ENCODE measurements at regions not wholly inside any gene's neighbourhood (a gene's known extent, or its start where the extent isn't known, plus 50 kb on each side); places are given as distances from the start of the nearest gene placed in this dataset.

DNA sequence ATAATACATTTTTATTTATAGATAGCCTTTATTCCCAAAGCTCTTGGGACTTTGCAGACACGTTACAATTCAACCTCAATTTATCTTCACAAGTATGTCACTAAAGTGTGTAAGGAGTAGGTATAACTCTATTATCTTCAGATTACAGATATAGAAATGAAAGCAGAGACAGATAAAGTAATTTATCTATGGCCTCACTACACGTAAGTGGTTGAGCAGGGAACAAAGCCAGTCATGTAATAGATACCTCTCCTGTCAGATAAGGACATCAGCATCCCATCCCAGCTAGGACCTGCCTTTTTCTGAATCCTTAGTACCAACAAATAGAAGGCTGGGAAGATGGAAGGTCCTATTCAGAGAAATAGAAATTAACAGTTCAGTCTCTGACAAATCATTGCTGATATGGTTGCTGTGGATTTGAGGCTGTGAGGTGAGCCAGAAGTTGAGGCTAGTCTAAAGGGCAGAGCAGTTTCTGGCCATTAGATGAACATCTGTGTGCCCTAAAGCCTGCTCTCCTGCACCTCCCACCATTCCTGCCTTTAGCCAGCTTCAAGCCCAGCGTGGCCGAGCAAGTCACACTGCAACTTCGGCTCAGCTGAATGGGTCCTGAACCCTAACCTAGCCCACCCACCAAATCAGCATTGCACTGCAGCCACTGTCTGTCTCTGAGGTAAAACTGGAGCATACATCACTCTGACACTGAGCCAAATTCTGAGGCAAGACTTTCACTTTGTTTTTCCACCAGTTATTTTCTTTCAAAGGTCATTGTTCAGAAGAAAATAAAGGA lies 71.1 kb upstream of the PLEKHA5 start:
- TF ChIP-seq, protein P1, sequence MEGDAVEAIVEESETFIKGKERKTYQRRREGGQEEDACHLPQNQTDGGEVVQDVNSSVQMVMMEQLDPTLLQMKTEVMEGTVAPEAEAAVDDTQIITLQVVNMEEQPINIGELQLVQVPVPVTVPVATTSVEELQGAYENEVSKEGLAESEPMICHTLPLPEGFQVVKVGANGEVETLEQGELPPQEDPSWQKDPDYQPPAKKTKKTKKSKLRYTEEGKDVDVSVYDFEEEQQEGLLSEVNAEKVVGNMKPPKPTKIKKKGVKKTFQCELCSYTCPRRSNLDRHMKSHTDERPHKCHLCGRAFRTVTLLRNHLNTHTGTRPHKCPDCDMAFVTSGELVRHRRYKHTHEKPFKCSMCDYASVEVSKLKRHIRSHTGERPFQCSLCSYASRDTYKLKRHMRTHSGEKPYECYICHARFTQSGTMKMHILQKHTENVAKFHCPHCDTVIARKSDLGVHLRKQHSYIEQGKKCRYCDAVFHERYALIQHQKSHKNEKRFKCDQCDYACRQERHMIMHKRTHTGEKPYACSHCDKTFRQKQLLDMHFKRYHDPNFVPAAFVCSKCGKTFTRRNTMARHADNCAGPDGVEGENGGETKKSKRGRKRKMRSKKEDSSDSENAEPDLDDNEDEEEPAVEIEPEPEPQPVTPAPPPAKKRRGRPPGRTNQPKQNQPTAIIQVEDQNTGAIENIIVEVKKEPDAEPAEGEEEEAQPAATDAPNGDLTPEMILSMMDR (IDR thresholded peaks at IDR 0.05; ENCODE audit: poor library complexity): no peak
- no peak for TF ChIP-seq EZH2phosphoT487 (IDR thresholded peaks at IDR 0.05; ENCODE audit: low read depth, severe bottlenecking, unreplicated experiment)

All from hepatocyte (in vitro differentiated cells).